MCF 10A (cell line): ENCODE measurements at regions not wholly inside any gene's neighbourhood (a gene's known extent, or its start where the extent isn't known, plus 50 kb on each side); places are given as distances from the start of the nearest gene placed in this dataset.

Source experiments
- BruUV-seq: library from RNA; stranded (reverse); fragments of 400-500 nt; replicated peaks from 2 replicates; lab custom pipeline; 2021; lab: Mats Ljungman, UMichigan
- CTCF ChIA-PET: fragments of 300-600 bp; sonication (Branson Sonifier 250); formaldehyde crosslinking; extraction: SDS; loops from one replicate; lab custom pipeline; 2021; ENCODE audit warnings: antibody characterized with exemption, inconsistent platforms; lab: Yijun Ruan, JAX
- POLR2A ChIA-PET: fragments of 300-600, 350-650 bp; sonication (Branson Sonifier 250); formaldehyde crosslinking; extraction: SDS; loops from one replicate; lab custom pipeline; 2020; ENCODE audit warnings: antibody characterized with exemption, inconsistent platforms; lab: Yijun Ruan, JAX
- DNase-seq: peaks from one replicate; pipeline ENCODE4 v3.0.0-alpha.2; 2018; ENCODE audit not compliant: unreplicated experiment
- H3K27ac Mint-ChIP-seq: one replicate; pipeline ENCODE4 v1.8.0; 2022; ENCODE audit warnings: mild to moderate bottlenecking, low read depth, mixed read lengths; ENCODE audit not compliant: unreplicated experiment
- H3K27me3 Mint-ChIP-seq: one replicate; pipeline ENCODE4 v1.8.0; 2022; ENCODE audit warnings: mixed read lengths; ENCODE audit not compliant: insufficient read depth, unreplicated experiment
- H3K36me3 Mint-ChIP-seq: one replicate; pipeline ENCODE4 v1.8.0; 2022; ENCODE audit warnings: mild to moderate bottlenecking, moderate library complexity, mixed read lengths; ENCODE audit not compliant: insufficient read depth, unreplicated experiment
- H3K4me1 Mint-ChIP-seq: one replicate; pipeline ENCODE4 v1.8.0; 2022; ENCODE audit warnings: mixed read lengths; ENCODE audit not compliant: insufficient read depth, unreplicated experiment
- H3K4me3 Mint-ChIP-seq: one replicate; pipeline ENCODE4 v1.8.0; 2022; ENCODE audit warnings: mild to moderate bottlenecking, moderate library complexity, mixed read lengths; ENCODE audit not compliant: unreplicated experiment
- H3K9me3 Mint-ChIP-seq: one replicate; pipeline ENCODE4 v1.8.0; 2022; ENCODE audit warnings: mixed read lengths; ENCODE audit not compliant: unreplicated experiment
- CTCF ChIP-seq: fragments of 200-600 bp; IDR thresholded peaks from one replicate; pipeline ENCODE4 v1.8.0; 2022; ENCODE audit warnings: antibody characterized with exemption, mild to moderate bottlenecking; ENCODE audit not compliant: unreplicated experiment
- intact Hi-C: fragments of 100-400 bp; cut with micrococcal nuclease; formaldehyde crosslinking; loops from 2 replicates; pipeline ENCODE4 v1.14.1; 2022

GRCh38 chr2:217671075-217671474, 331.7 kb downstream of the TNS1 start:
- Mint-ChIP-seq H3K27ac (no peak overlapping the region), H3K4me1 (no peaks in the 10 kb centered on the region), H3K4me3 (no peak overlapping the region), H3K9me3 (no peaks in the 10 kb centered on the region), H3K27me3 (peaks cover 13% of the 10 kb centered on the region), H3K36me3 (no peaks in the 10 kb centered on the region)
- no peak for DNase-seq
- BruUV-seq, result no TSS peak
- ChIA-PET POLR2A (no interaction called here), CTCF (interaction anchor here (1.0 to 4.4 kb wide), 2 partner anchors 21 to 29 kb away, joined by 4 to 23 read pairs; no protein-coding TSS in a partner anchor)
- TF ChIP-seq CTCF, result no peak
- intact Hi-C loops, result no loop called here

GRCh38 chr2:217669831-217670230, 333.0 kb downstream of the TNS1 start:
- intact Hi-C loops, result no loop called here
- Mint-ChIP-seq H3K4me1 (peaks cover 1% of the 10 kb centered on the region), H3K27me3 (peaks cover 13% of the 10 kb centered on the region), H3K27ac (no peak overlapping the region), H3K9me3 (no peaks in the 10 kb centered on the region), H3K36me3 (no peaks in the 10 kb centered on the region), H3K4me3 (no peak overlapping the region)
- DNase-seq, result no peak
- no peak for TF ChIP-seq CTCF
- BruUV-seq, result no TSS peak
- ChIA-PET POLR2A (no interaction called here), CTCF (interaction anchor here (0.6 to 4.4 kb wide), 3 partner anchors 20 to 158 kb away, joined by 3 to 23 read pairs (median 3); no protein-coding TSS in a partner anchor)

GRCh38 chr2:217667512-217667911, 335.3 kb downstream of the TNS1 start:
- no TSS peak for BruUV-seq

GRCh38 chr2:217667035-217667434, 335.8 kb downstream of the TNS1 start:
- no TSS peak for BruUV-seq
- peaks cover 5% of the 10 kb centered on the region for H3K4me1 Mint-ChIP-seq
- intact Hi-C loops, result no loop called here
- H3K36me3 Mint-ChIP-seq, result no peaks in the 10 kb centered on the region
- CTCF ChIA-PET, result interaction anchor here (1.0 to 2.7 kb wide), 3 partner anchors 15 to 145 kb away, joined by 4 to 11 read pairs (median 5); no protein-coding TSS in a partner anchor
- H3K4me3 Mint-ChIP-seq, result no peak overlapping the region
- TF ChIP-seq CTCF, result no peak
- H3K27me3 Mint-ChIP-seq, result no peaks in the 10 kb centered on the region
- no peak overlapping the region for H3K27ac Mint-ChIP-seq
- no peak for DNase-seq
- POLR2A ChIA-PET, result interaction anchor here (0.6 to 0.9 kb wide), 4 partner anchors 16 to 953 kb away, joined by 3 read pairs; no protein-coding TSS in a partner anchor
- no peaks in the 10 kb centered on the region for H3K9me3 Mint-ChIP-seq

More at GRCh38 chr2:217667512-217667911, 335.3 kb downstream of the TNS1 start:
- ChIA-PET POLR2A (interaction anchor here (0.6 to 0.7 kb wide), 2 partner anchors 18 to 72 kb away, joined by 3 read pairs; no protein-coding TSS in a partner anchor), CTCF (interaction anchor here (1.9 to 2.7 kb wide), 2 partner anchors 15 to 17 kb away, joined by 5 to 11 read pairs; no protein-coding TSS in a partner anchor)
- no peak for DNase-seq
- no peaks in the 10 kb centered on the region for H3K27me3 Mint-ChIP-seq
- no peak overlapping the region for H3K27ac Mint-ChIP-seq
- H3K4me3 Mint-ChIP-seq, result no peak overlapping the region
- H3K36me3 Mint-ChIP-seq, result no peaks in the 10 kb centered on the region
- H3K9me3 Mint-ChIP-seq, result no peaks in the 10 kb centered on the region
- peaks cover 5% of the 10 kb centered on the region for H3K4me1 Mint-ChIP-seq
- intact Hi-C loops, result no loop called here
- no peak for TF ChIP-seq CTCF
